Esophagus muscularis mucosa (tissue), 4 donors: ENCODE measurements at regions not wholly inside any gene's neighbourhood (a gene's known extent, or its start where the extent isn't known, plus 50 kb on each side); places are given as distances from the start of the nearest gene placed in this dataset.

Experiments
- CTCF ChIP-seq, 3 experiments: fragments of 200-600 bp in 2 of 3; fragments of 450-650 bp in 1 of 3; sonication (generic) in 2 of 3; IDR thresholded peaks; one replicate each; pipeline ENCODE4 v1.5.1; 2017 to 2019; ENCODE audit warnings: antibody characterized with exemption in 3 of 3, mild to moderate bottlenecking in 2 of 3, moderate library complexity in 1 of 3
- EP300 ChIP-seq: sonication (generic); formaldehyde crosslinking; IDR thresholded peaks from one replicate; pipeline ENCODE4 v1.6.1; 2017; ENCODE audit warnings: antibody characterized with exemption
- POLR2A ChIP-seq: fragments of 450-650 bp; IDR thresholded peaks from one replicate; pipeline ENCODE4 v1.6.1; 2017; ENCODE audit warnings: antibody characterized with exemption, moderate library complexity, mild to moderate bottlenecking, low read depth

GRCh38 chrX:125694171-125694570 lies 374.5 kb downstream of the TEX13C start:
- TF ChIP-seq POLR2A: no peak
- TF ChIP-seq CTCF (IDR thresholded peaks at IDR 0.05): no peak
- no peak for TF ChIP-seq EP300
